ENCODE measurements at regions not wholly inside any gene's neighbourhood (a gene's known extent, or its start where the extent isn't known, plus 50 kb on each side); places are given as distances from the start of the nearest gene placed in this dataset.

GRCh38 chr17:13825526-13826040 lies 223.9 kb upstream of the HS3ST3A1 start:
- H3K4me3 ChIP-seq (ENCODE audit: low read depth, low read length), result no peak overlapping the region
- DNase-seq (ENCODE audit: low read depth), result no peak
- no peak for TF ChIP-seq CTCF (conservative IDR thresholded peaks at IDR 0.05; ENCODE audit: low read depth, low read length)

- no peak for DNase-seq (ENCODE audit: low read depth)
- no peak for TF ChIP-seq CTCF (conservative IDR thresholded peaks at IDR 0.05; ENCODE audit: low read depth, low read length)
- H3K4me3 ChIP-seq (ENCODE audit: low read depth, low read length), result no peak overlapping the region
Measured at GRCh38 chr17:13827118-13827517, 225.4 kb upstream of the HS3ST3A1 start.

GRCh38 chr17:13833921-13834320 lies 232.2 kb upstream of the HS3ST3A1 start:
- no peak overlapping the region for H3K4me3 ChIP-seq (ENCODE audit: low read depth, low read length)
- no peak for TF ChIP-seq CTCF (conservative IDR thresholded peaks at IDR 0.05; ENCODE audit: low read depth, low read length)
- DNase-seq (ENCODE audit: low read depth), result peak; percentile 13

GRCh38 chr17:13835151-13835550 lies 233.4 kb upstream of the HS3ST3A1 start:
- no peak for DNase-seq (ENCODE audit: low read depth)
- no peak for TF ChIP-seq CTCF (conservative IDR thresholded peaks at IDR 0.05; ENCODE audit: low read depth, low read length)
- no peak overlapping the region for H3K4me3 ChIP-seq (ENCODE audit: low read depth, low read length)

- TF ChIP-seq CTCF (conservative IDR thresholded peaks at IDR 0.05; ENCODE audit: low read depth, low read length), result no peak
- no peak for DNase-seq (ENCODE audit: low read depth)
Measured at GRCh38 chr17:13837417-13837816, 231.9 kb upstream of the COX10 start.

GRCh38 chr17:13840254-13840653 lies 229.1 kb upstream of the COX10 start:
- no peak for TF ChIP-seq CTCF (conservative IDR thresholded peaks at IDR 0.05; ENCODE audit: low read depth, low read length)
- H3K4me3 ChIP-seq (ENCODE audit: low read depth, low read length), result no peak overlapping the region
- DNase-seq (ENCODE audit: low read depth), result no peak

More at GRCh38 chr17:13837417-13837816, 231.9 kb upstream of the COX10 start:
- no peak overlapping the region for H3K4me3 ChIP-seq (ENCODE audit: low read depth, low read length)

- no peak overlapping the region for H3K4me3 ChIP-seq (ENCODE audit: low read depth, low read length)
- no peak for DNase-seq (ENCODE audit: low read depth)
- TF ChIP-seq CTCF (conservative IDR thresholded peaks at IDR 0.05; ENCODE audit: low read depth, low read length), result no peak
Measured at GRCh38 chr17:13843862-13844635, 225.3 kb upstream of the COX10 start.

Data from choroid plexus epithelial cell (primary cell).